ENCODE measurements at regions not wholly inside any gene's neighbourhood (a gene's known extent, or its start where the extent isn't known, plus 50 kb on each side); places are given as distances from the start of the nearest gene placed in this dataset.
"Not testable (repeated sequence)": the region's sequence is repeated elsewhere in the genome, so short reads cannot be mapped to it uniquely, and the experiment has no call there.

GRCh38 chr17:5771271-5771577 is 186.9 kb upstream of the NLRP1 start:
- TF ChIP-seq EP300, CTCF, POLR2A (IDR thresholded peaks at IDR 0.05): not testable (repeated sequence)

Data from tibial nerve (tissue), 4 donors.